SK-N-SH (cell line): ENCODE measurements at regions not wholly inside any gene's neighbourhood (a gene's known extent, or its start where the extent isn't known, plus 50 kb on each side); places are given as distances from the start of the nearest gene placed in this dataset.

Experiments
- EZH2phosphoT487 ChIP-seq: fragments of 200-600 bp; sonication (generic); IDR thresholded peaks from 2 replicates; pipeline ENCODE4 v1.6.1; 2017; ENCODE audit warnings: low read depth, mixed run types, mild to moderate bottlenecking, antibody characterized with exemption, moderate library complexity, borderline replicate concordance
- GABPA ChIP-seq: IDR thresholded peaks from 2 replicates; pipeline ENCODE4 v1.4.0; 2012; ENCODE audit warnings: low read depth, mild to moderate bottlenecking
- NFIC ChIP-seq: IDR thresholded peaks from 2 replicates; pipeline ENCODE4 v1.4.0; 2012; ENCODE audit warnings: borderline replicate concordance
- POLR2AphosphoS5 ChIP-seq: IDR thresholded peaks from 2 replicates; pipeline ENCODE4 v1.6.1; 2012; ENCODE audit warnings: low read depth, low read length
- RCOR1 ChIP-seq: fragments of 150-350 bp; IDR thresholded peaks from 2 replicates; pipeline ENCODE4 v1.6.1; 2017; ENCODE audit warnings: antibody characterized with exemption, low read length
- SMC3 ChIP-seq: IDR thresholded peaks from 2 replicates; pipeline ENCODE4 v1.6.1; 2012; ENCODE audit warnings: low read depth, low read length, improper control_type of control experiment
- TCF12 ChIP-seq: IDR thresholded peaks from 2 replicates; pipeline ENCODE4 v1.4.0; 2012
- TF ChIP-seq, protein P1 (sequence below): fragments of 150-350 bp; IDR thresholded peaks from 2 replicates; pipeline ENCODE4 v1.6.1; 2017; ENCODE audit warnings: antibody characterized with exemption, low read length, low read depth, borderline replicate concordance
- TF ChIP-seq, protein P2 (sequence below): fragments of 200-600 bp; sonication (generic); IDR thresholded peaks from 2 replicates; pipeline ENCODE4 v1.6.1; 2017; ENCODE audit warnings: antibody characterized with exemption, mild to moderate bottlenecking, moderate library complexity
- TF ChIP-seq, protein P3 (sequence below): IDR thresholded peaks from 2 replicates; pipeline ENCODE4 v1.6.1; 2012; ENCODE audit warnings: mild to moderate bottlenecking, low read depth, low read length, moderate library complexity
- TF ChIP-seq, protein P4 (sequence below): IDR thresholded peaks from 2 replicates; pipeline ENCODE4 v1.4.0; 2012; ENCODE audit warnings: low read depth, borderline replicate concordance
- TF ChIP-seq, protein P5 (sequence below): IDR thresholded peaks from 2 replicates; pipeline ENCODE4; 2012

DNA sequence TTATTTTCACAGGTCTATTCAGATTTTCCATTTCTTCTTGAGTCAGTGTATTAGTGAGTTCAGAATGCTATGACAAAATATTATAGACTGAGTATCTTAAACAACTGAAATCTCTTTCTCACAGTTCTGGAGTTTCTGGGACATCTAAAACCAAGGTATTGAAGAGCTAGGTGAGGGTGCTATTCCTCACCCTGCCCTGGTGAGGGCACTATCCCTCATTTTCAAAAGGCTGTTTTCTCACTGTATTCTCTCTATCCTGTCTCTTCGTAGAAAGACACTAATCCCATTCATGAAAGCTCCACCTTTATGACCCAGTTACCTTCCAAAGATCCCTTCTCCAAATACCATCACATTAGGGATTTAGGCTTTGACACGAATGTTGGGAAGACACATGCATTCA, 1617.1 kb downstream of the PCDH9 start:
- TF ChIP-seq, protein P1, sequence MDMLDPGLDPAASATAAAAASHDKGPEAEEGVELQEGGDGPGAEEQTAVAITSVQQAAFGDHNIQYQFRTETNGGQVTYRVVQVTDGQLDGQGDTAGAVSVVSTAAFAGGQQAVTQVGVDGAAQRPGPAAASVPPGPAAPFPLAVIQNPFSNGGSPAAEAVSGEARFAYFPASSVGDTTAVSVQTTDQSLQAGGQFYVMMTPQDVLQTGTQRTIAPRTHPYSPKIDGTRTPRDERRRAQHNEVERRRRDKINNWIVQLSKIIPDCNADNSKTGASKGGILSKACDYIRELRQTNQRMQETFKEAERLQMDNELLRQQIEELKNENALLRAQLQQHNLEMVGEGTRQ: no peak
- no peak for TF ChIP-seq TCF12
- TF ChIP-seq EZH2phosphoT487: no peak
- no peak for TF ChIP-seq NFIC
- TF ChIP-seq, protein P2, sequence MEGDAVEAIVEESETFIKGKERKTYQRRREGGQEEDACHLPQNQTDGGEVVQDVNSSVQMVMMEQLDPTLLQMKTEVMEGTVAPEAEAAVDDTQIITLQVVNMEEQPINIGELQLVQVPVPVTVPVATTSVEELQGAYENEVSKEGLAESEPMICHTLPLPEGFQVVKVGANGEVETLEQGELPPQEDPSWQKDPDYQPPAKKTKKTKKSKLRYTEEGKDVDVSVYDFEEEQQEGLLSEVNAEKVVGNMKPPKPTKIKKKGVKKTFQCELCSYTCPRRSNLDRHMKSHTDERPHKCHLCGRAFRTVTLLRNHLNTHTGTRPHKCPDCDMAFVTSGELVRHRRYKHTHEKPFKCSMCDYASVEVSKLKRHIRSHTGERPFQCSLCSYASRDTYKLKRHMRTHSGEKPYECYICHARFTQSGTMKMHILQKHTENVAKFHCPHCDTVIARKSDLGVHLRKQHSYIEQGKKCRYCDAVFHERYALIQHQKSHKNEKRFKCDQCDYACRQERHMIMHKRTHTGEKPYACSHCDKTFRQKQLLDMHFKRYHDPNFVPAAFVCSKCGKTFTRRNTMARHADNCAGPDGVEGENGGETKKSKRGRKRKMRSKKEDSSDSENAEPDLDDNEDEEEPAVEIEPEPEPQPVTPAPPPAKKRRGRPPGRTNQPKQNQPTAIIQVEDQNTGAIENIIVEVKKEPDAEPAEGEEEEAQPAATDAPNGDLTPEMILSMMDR: peak; percentile 40
- TF ChIP-seq, protein P3, sequence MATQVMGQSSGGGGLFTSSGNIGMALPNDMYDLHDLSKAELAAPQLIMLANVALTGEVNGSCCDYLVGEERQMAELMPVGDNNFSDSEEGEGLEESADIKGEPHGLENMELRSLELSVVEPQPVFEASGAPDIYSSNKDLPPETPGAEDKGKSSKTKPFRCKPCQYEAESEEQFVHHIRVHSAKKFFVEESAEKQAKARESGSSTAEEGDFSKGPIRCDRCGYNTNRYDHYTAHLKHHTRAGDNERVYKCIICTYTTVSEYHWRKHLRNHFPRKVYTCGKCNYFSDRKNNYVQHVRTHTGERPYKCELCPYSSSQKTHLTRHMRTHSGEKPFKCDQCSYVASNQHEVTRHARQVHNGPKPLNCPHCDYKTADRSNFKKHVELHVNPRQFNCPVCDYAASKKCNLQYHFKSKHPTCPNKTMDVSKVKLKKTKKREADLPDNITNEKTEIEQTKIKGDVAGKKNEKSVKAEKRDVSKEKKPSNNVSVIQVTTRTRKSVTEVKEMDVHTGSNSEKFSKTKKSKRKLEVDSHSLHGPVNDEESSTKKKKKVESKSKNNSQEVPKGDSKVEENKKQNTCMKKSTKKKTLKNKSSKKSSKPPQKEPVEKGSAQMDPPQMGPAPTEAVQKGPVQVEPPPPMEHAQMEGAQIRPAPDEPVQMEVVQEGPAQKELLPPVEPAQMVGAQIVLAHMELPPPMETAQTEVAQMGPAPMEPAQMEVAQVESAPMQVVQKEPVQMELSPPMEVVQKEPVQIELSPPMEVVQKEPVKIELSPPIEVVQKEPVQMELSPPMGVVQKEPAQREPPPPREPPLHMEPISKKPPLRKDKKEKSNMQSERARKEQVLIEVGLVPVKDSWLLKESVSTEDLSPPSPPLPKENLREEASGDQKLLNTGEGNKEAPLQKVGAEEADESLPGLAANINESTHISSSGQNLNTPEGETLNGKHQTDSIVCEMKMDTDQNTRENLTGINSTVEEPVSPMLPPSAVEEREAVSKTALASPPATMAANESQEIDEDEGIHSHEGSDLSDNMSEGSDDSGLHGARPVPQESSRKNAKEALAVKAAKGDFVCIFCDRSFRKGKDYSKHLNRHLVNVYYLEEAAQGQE: no peak
- no peak for TF ChIP-seq POLR2AphosphoS5
- TF ChIP-seq, protein P4, sequence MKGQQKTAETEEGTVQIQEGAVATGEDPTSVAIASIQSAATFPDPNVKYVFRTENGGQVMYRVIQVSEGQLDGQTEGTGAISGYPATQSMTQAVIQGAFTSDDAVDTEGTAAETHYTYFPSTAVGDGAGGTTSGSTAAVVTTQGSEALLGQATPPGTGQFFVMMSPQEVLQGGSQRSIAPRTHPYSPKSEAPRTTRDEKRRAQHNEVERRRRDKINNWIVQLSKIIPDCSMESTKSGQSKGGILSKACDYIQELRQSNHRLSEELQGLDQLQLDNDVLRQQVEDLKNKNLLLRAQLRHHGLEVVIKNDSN: no peak
- TF ChIP-seq GABPA: no peak
- TF ChIP-seq SMC3: no peak
- TF ChIP-seq, protein P5, sequence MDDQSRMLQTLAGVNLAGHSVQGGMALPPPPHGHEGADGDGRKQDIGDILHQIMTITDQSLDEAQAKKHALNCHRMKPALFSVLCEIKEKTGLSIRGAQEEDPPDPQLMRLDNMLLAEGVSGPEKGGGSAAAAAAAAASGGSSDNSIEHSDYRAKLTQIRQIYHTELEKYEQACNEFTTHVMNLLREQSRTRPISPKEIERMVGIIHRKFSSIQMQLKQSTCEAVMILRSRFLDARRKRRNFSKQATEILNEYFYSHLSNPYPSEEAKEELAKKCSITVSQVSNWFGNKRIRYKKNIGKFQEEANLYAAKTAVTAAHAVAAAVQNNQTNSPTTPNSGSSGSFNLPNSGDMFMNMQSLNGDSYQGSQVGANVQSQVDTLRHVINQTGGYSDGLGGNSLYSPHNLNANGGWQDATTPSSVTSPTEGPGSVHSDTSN: no peak
- TF ChIP-seq RCOR1: no peak
